VCaP (cell line): ENCODE measurements at regions not wholly inside any gene's neighbourhood (a gene's known extent, or its start where the extent isn't known, plus 50 kb on each side); places are given as distances from the start of the nearest gene placed in this dataset.

Source experiments
- H3K27ac ChIP-seq: fragments of 450-650 bp; 2 replicates; pipeline ENCODE4 v1.5.1; 2017
- CTCF ChIP-seq: fragments of 450-650 bp; conservative IDR thresholded peaks from 2 replicates; pipeline ENCODE4 v1.5.1; 2017; ENCODE audit warnings: mild to moderate bottlenecking, moderate library complexity

GRCh38 chr3:8359133-8359532 is 142.5 kb upstream of the LMCD1 start:
- H3K27ac ChIP-seq = no peak overlapping the region
- TF ChIP-seq CTCF = no peak

- no peak overlapping the region for H3K27ac ChIP-seq
- no peak for TF ChIP-seq CTCF
Observed at GRCh38 chr3:8363200-8363599, 138.4 kb upstream of the LMCD1 start.

GRCh38 chr3:8365541-8365940 is 136.1 kb upstream of the LMCD1 start:
- no peak overlapping the region for H3K27ac ChIP-seq
- no peak for TF ChIP-seq CTCF

GRCh38 chr3:8366219-8366810 is 135.3 kb upstream of the LMCD1 start:
- no peak overlapping the region for H3K27ac ChIP-seq
- no peak for TF ChIP-seq CTCF

GRCh38 chr3:8368598-8368997 is 133.0 kb upstream of the LMCD1 start:
- TF ChIP-seq CTCF = no peak
- H3K27ac ChIP-seq = no peak overlapping the region

GRCh38 chr3:8369638-8370037 is 132.0 kb upstream of the LMCD1 start:
- no peak for TF ChIP-seq CTCF

GRCh38 chr3:8371085-8371551 is 130.5 kb upstream of the LMCD1 start:
- H3K27ac ChIP-seq = no peak overlapping the region
- no peak for TF ChIP-seq CTCF

More at GRCh38 chr3:8369638-8370037, 132.0 kb upstream of the LMCD1 start:
- H3K27ac ChIP-seq = no peak overlapping the region
